ENCODE measurements at regions not wholly inside any gene's neighbourhood (a gene's known extent, or its start where the extent isn't known, plus 50 kb on each side); places are given as distances from the start of the nearest gene placed in this dataset.
A peak's percentile ranks its signal among the peaks of the same experiment; 100 is the strongest.

GRCh38 chr9:17970277-17970676, 391.4 kb downstream of the SH3GL2 start:
- no peak for DNase-seq

- no peak for DNase-seq
These were observed 399.9 kb downstream of the SH3GL2 start for GRCh38 chr9:17978773-17979172.

- no peak for DNase-seq
These were observed 407.7 kb downstream of the SH3GL2 start for GRCh38 chr9:17986595-17986994.

DNA sequence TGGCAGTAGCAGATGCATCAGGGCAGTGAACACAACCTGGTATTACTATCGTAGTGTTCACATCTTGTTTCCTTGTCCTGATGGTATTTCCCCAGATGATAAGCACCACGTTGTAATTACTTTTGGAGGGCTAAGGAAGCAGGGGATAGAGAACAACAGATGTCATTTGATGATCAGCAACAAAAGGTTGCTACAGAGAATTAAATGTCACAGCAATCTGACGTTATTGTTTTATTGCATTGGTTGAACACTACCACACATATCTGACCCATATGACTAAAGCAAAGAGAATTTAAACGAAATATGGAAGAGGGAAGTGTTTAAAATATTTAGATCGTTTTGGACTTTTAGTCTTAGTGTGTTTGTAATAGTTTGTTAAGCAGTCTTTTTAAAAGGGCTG, 408.3 kb downstream of the SH3GL2 start:
- DNase-seq: no peak

- no peak for DNase-seq
These were observed 409.6 kb downstream of the SH3GL2 start for GRCh38 chr9:17988489-17988888.

- no peak for DNase-seq
These were observed 411.7 kb downstream of the SH3GL2 start for GRCh38 chr9:17990602-17991001.

- no peak for DNase-seq
These were observed 414.2 kb downstream of the SH3GL2 start for GRCh38 chr9:17993024-17993423.

- DNase-seq: no peak
These were observed 416.0 kb downstream of the SH3GL2 start for GRCh38 chr9:17994695-17995425.

- no peak for DNase-seq
These were observed 417.9 kb downstream of the SH3GL2 start for GRCh38 chr9:17996728-17997127.

DNA sequence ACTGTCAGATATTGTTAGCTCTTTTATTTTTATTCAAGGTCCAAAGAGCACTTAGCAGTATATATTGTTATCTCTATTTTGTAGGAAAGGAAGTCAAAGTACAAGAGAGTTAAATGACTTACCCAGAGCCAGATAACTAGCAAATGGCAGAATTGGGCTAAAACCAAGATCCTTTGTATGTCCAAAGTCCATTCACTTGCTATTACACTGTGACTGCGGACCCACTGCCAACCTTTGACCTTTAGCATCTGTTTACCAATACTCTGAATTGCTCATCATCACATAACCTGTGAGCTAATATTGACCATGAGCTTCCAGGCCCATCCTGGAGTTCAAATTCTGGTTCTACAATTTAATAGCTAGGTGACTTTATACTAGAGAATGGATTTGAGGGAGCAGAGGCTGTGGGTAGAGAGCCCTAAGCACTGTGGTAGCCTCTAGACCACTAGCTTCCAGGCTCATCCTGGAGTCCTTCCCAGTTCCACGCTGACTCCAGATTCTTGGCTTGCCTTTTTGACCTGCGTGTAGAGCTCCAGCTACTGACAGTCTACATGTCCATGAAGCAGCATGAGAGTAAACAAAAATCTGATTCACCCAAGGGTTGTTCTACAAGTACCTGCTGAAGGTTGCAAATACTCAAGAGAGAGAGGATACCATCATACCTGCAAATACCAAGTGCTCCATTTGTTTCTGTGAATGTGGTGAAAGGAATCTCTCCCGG, 424.0 kb downstream of the SH3GL2 start:
- DNase-seq: no peak

GRCh38 chr9:18006591-18006990, 427.7 kb downstream of the SH3GL2 start:
- DNase-seq: no peak

- DNase-seq: no peak
These were observed 428.8 kb downstream of the SH3GL2 start for GRCh38 chr9:18007621-18008020.

GRCh38 chr9:18009902-18010301, 431.0 kb downstream of the SH3GL2 start:
- no peak for DNase-seq

DNA sequence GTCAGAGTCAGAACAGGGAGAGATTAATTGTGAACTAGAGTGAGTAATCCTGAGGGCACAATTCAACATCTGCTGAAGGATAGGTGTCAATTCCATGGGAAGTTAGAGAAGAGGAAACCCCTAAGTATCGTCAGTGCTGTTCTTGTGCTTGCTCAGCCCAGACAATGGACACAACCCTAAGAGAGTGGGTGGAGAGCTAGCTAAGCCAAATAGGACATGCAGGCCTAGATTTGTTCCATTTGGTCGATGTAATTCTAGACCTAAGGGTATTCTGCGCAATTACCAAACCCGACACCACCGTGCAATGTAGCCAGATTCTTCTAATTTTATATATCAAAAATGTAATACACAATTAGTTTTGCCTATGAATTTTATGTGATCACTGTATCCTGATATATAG, 431.6 kb downstream of the SH3GL2 start:
- no peak for DNase-seq

DNA sequence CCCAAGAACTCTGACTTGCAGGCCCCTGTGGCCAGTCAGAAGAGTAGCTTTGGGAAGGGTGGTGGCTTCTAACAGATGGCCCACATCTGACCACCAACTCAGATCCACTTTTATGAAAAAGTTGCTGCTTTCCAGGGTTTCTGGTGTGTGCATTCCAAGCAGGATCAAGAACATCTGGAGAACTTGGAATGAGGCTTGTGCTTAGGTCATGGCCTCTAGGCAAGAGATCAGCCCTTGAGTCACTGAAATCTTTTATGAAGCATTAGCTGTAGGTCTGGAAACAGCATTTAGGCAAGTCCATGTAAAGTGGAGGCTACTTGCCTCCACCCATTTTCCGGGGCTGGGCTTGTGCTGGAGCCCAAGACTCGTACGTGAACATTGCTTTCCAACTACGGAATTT, 433.3 kb downstream of the SH3GL2 start:
- DNase-seq: no peak

GRCh38 chr9:18014556-18014955, 435.7 kb downstream of the SH3GL2 start:
- no peak for DNase-seq

GRCh38 chr9:18015116-18015515, 436.2 kb downstream of the SH3GL2 start:
- DNase-seq: no peak

- DNase-seq: no peak
These were observed 438.3 kb downstream of the SH3GL2 start for GRCh38 chr9:18017136-18017535.

DNA sequence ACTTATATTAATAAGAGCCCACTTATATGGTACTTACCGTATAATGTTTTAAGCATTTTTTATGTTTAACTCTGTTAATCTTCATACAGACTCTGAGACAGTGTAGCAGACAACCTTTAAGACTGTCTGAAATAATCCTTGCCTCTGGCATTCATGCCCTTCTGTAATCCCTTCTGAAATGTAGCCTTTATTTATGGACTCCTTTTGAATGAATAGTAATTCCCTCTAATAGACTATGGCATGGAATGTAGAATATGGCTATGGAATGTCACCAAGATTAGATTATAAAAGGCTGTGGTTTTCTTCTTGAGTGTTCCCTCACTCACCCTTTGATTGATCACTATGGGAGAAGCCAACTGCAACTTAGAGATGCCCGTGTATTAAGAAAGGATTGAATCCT, 439.4 kb downstream of the SH3GL2 start:
- DNase-seq: no peak

GRCh38 chr9:18018661-18019060, 439.8 kb downstream of the SH3GL2 start:
- DNase-seq: no peak

DNA sequence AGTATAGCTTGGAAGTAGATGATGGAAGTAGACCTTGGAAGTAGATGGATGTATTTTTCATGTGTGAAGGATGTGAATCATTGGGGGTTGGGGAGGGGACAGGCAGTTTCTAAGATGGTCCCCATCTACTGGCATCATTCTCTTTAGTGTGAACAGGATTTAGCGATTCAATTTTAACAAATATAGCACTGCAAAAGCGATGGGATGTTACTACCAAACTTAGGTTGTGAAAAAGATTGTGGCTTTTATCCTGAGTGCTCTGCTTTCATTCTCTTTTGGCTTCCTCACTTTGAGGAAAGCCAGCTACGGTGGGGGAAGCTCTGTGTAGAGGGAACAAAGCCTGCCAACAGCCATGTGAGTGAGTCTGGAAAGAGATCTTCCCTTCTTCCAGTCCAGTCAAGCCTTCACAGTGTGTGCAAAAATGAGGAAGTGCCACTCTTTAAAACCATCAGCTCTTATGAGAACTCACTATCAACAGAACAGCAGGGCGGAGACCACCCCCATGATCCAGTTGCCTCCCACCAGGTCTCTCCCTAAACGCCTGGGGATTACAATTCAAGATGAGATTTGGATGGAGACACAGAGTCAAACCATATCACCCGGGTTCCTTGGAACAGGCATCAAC, 441.4 kb downstream of the SH3GL2 start:
- peak in 1 of 4 experiments; percentile 0 for DNase-seq

- no peak for DNase-seq
These were observed 443.8 kb downstream of the SH3GL2 start for GRCh38 chr9:18022642-18023041.

DNA sequence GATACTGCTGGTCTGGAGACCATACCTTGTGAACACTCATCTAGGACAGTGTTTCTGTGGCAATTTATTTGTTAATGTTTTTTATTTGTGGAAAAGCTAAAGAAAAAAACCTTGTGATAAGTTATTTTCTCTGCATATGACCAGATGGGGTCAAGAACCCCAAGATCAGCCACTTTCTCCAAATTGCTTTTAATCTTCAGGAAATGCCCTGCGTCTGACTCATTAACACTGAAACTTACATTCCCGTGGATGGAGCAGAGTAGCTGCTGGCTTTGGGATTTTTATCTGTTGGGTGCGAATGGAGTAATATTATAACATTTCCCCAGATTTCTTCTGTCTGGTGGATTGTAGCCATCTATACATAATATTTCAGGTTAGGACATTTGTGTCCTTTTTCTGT, 444.5 kb downstream of the SH3GL2 start:
- no peak for DNase-seq

GRCh38 chr9:18032636-18033035, 441.3 kb upstream of the ADAMTSL1 start:
- DNase-seq: no peak

All from suppressor macrophage (primary cell).